Activated CD8-positive, alpha-beta memory T cell treated with anti-CD3 and anti-CD28 coated beads for 36 hours (primary cell): ENCODE measurements at regions not wholly inside any gene's neighbourhood (a gene's known extent, or its start where the extent isn't known, plus 50 kb on each side); places are given as distances from the start of the nearest gene placed in this dataset.

ENCODE experiments used
- CTCF ChIA-PET: fragments of 350-600 bp; sonication (Branson Sonifier 250); formaldehyde crosslinking; loops from one replicate; lab custom pipeline; 2021; ENCODE audit warnings: antibody characterized with exemption; lab: Charles Lee
- POLR2A ChIA-PET: fragments of 350-600 bp; sonication (Branson Sonifier 250); formaldehyde crosslinking; loops from one replicate; lab custom pipeline; 2021; ENCODE audit warnings: antibody characterized with exemption; lab: Charles Lee

- ChIA-PET CTCF (interaction anchor here (0.7 kb wide), 1 partner anchor 184 kb away, joined by 3 read pairs; no protein-coding TSS in a partner anchor), POLR2A (no interaction called here)
These were observed 182.8 kb downstream of the ARL4A start for GRCh38 chr7:12870219-12870618.

GRCh38 chr7:12872487-12872886 lies 185.1 kb downstream of the ARL4A start:
- ChIA-PET POLR2A (no interaction called here), CTCF (no interaction called here)

GRCh38 chr7:12873571-12873970 lies 186.1 kb downstream of the ARL4A start:
- ChIA-PET CTCF (no interaction called here), POLR2A (no interaction called here)

GRCh38 chr7:12879139-12879538 lies 191.7 kb downstream of the ARL4A start:
- POLR2A ChIA-PET = no interaction called here

GRCh38 chr7:12881712-12882111 lies 194.3 kb downstream of the ARL4A start:
- POLR2A ChIA-PET = no interaction called here
- CTCF ChIA-PET = no interaction called here

More at GRCh38 chr7:12879139-12879538, 191.7 kb downstream of the ARL4A start:
- CTCF ChIA-PET = no interaction called here

- POLR2A ChIA-PET = interaction anchor here (0.6 kb wide), 1 partner anchor 24 kb away, joined by 8 read pairs; no protein-coding TSS in a partner anchor
- CTCF ChIA-PET = no interaction called here
These were observed 195.3 kb downstream of the ARL4A start for GRCh38 chr7:12882710-12883109.

- ChIA-PET CTCF (no interaction called here), POLR2A (no interaction called here)
These were observed 196.6 kb downstream of the ARL4A start for GRCh38 chr7:12884033-12884432.

- CTCF ChIA-PET = no interaction called here
- POLR2A ChIA-PET = no interaction called here
These were observed 197.5 kb downstream of the ARL4A start for GRCh38 chr7:12884856-12885440.

- ChIA-PET POLR2A (no interaction called here), CTCF (interaction anchor here (0.7 kb wide), 1 partner anchor 202 kb away, joined by 3 read pairs; no protein-coding TSS in a partner anchor)
These were observed 201.3 kb downstream of the ARL4A start for GRCh38 chr7:12888717-12889116.

- ChIA-PET POLR2A (no interaction called here), CTCF (interaction anchor here (0.7 kb wide), 1 partner anchor 203 kb away, joined by 3 read pairs; no protein-coding TSS in a partner anchor)
These were observed 202.0 kb downstream of the ARL4A start for GRCh38 chr7:12889391-12889790.

- CTCF ChIA-PET = no interaction called here
- POLR2A ChIA-PET = no interaction called here
These were observed 203.2 kb downstream of the ARL4A start for GRCh38 chr7:12890586-12890985.

GRCh38 chr7:12893292-12893691 lies 205.9 kb downstream of the ARL4A start:
- CTCF ChIA-PET = no interaction called here
- POLR2A ChIA-PET = no interaction called here

GRCh38 chr7:12895296-12895695 lies 207.9 kb downstream of the ARL4A start:
- CTCF ChIA-PET = no interaction called here
- POLR2A ChIA-PET = no interaction called here

- POLR2A ChIA-PET = no interaction called here
- CTCF ChIA-PET = no interaction called here
These were observed 208.9 kb downstream of the ARL4A start for GRCh38 chr7:12896316-12896715.

- POLR2A ChIA-PET = no interaction called here
- CTCF ChIA-PET = no interaction called here
These were observed 210.6 kb downstream of the ARL4A start for GRCh38 chr7:12898004-12898403.

- POLR2A ChIA-PET = no interaction called here
- CTCF ChIA-PET = interaction anchor here (0.6 kb wide), 1 partner anchor 297 kb away, joined by 3 read pairs; no protein-coding TSS in a partner anchor
These were observed 211.2 kb downstream of the ARL4A start for GRCh38 chr7:12898620-12899019.

GRCh38 chr7:12905671-12906070 lies 218.2 kb downstream of the ARL4A start:
- ChIA-PET POLR2A (no interaction called here), CTCF (no interaction called here)

- ChIA-PET POLR2A (no interaction called here), CTCF (no interaction called here)
These were observed 220.3 kb downstream of the ARL4A start for GRCh38 chr7:12907774-12908173.

GRCh38 chr7:12909483-12909882 lies 222.1 kb downstream of the ARL4A start:
- ChIA-PET CTCF (no interaction called here), POLR2A (no interaction called here)

GRCh38 chr7:12911053-12911452 lies 223.6 kb downstream of the ARL4A start:
- CTCF ChIA-PET = no interaction called here
- POLR2A ChIA-PET = no interaction called here

- CTCF ChIA-PET = no interaction called here
- POLR2A ChIA-PET = no interaction called here
These were observed 225.6 kb downstream of the ARL4A start for GRCh38 chr7:12913002-12913401.

- POLR2A ChIA-PET = no interaction called here
- CTCF ChIA-PET = no interaction called here
These were observed 230.4 kb downstream of the ARL4A start for GRCh38 chr7:12917801-12918200.
